Keratinocyte (primary cell): ENCODE measurements at regions not wholly inside any gene's neighbourhood (a gene's known extent, or its start where the extent isn't known, plus 50 kb on each side); places are given as distances from the start of the nearest gene placed in this dataset.

Source experiments
- DNase-seq: peaks from one replicate; pipeline ENCODE4 v3.0.0-alpha.2; 2011; ENCODE audit warnings: low read depth, missing footprints, low spot score
- FAIRE-seq: peaks from 2 replicates; lab custom pipeline; 2011; peaks lifted over from hg19 to GRCh38; lab: Jason Lieb, UNC
- H2AFZ ChIP-seq: 2 replicates; pipeline ENCODE4 v1.6.0; 2012; ENCODE audit warnings: low read length, control low read depth, inconsistent platforms; ENCODE audit not compliant: control insufficient read depth
- H3K27ac ChIP-seq: 2 replicates; pipeline ENCODE4 v1.5.1; 2011; ENCODE audit warnings: low read length; ENCODE audit not compliant: control insufficient read depth, insufficient read depth
- H3K27me3 ChIP-seq: 3 replicates; pipeline ENCODE4 v1.6.0; 2011; ENCODE audit warnings: low read length; ENCODE audit not compliant: control insufficient read depth, insufficient read depth; ENCODE audit errors: extremely low read depth
- H3K36me3 ChIP-seq, 2 experiments: 2 replicates in 1 of 2; 3 replicates in 1 of 2; pipeline ENCODE4 v1.5.1; 2011; ENCODE audit warnings: low read length in 2 of 2, mild to moderate bottlenecking in 1 of 2; ENCODE audit not compliant: control insufficient read depth in 2 of 2, insufficient read depth in 2 of 2; ENCODE audit errors: extremely low read depth in 1 of 2
- H3K4me1 ChIP-seq: 3 replicates; pipeline ENCODE4 v1.5.1; 2011; ENCODE audit warnings: low read length; ENCODE audit not compliant: control insufficient read depth, insufficient read depth; ENCODE audit errors: extremely low read depth
- H3K4me2 ChIP-seq: 3 replicates; pipeline ENCODE4 v1.6.0; 2011; ENCODE audit warnings: low read depth, low read length; ENCODE audit not compliant: control insufficient read depth, insufficient read depth; ENCODE audit errors: extremely low read depth
- H3K4me3 ChIP-seq, 3 experiments: fragments of 200-600 bp in 1 of 3; sonication (generic) in 1 of 3; 2 replicates in 2 of 3; 3 replicates in 1 of 3; pipeline ENCODE4 v1.5.1; 2011 to 2016; ENCODE audit warnings: low read length in 3 of 3, mild to moderate bottlenecking in 3 of 3, control low read depth in 2 of 3, inconsistent platforms in 1 of 3, low read depth in 1 of 3, mixed read lengths in 1 of 3, mixed run types in 1 of 3, moderate library complexity in 1 of 3; ENCODE audit not compliant: control insufficient read depth in 2 of 3, insufficient read depth in 2 of 3; ENCODE audit errors: extremely low read depth in 1 of 3
- H3K79me2 ChIP-seq: 2 replicates; pipeline ENCODE4 v1.6.0; 2012; ENCODE audit warnings: low read length; ENCODE audit not compliant: control insufficient read depth, insufficient read depth
- H3K9ac ChIP-seq: 3 replicates; pipeline ENCODE4 v1.6.0; 2011; ENCODE audit warnings: low read length; ENCODE audit not compliant: control insufficient read depth, insufficient read depth; ENCODE audit errors: extremely low read depth
- H3K9me1 ChIP-seq: 3 replicates; pipeline ENCODE4 v1.6.0; 2011; ENCODE audit warnings: low read length; ENCODE audit not compliant: control insufficient read depth, insufficient read depth; ENCODE audit errors: extremely low read depth
- H3K9me3 ChIP-seq: 2 replicates; pipeline ENCODE4 v1.5.1; 2012; ENCODE audit warnings: low read depth, low read length; ENCODE audit not compliant: control insufficient read depth
- H4K20me1 ChIP-seq: 3 replicates; pipeline ENCODE4 v1.6.0; 2011; ENCODE audit warnings: low read length; ENCODE audit not compliant: control insufficient read depth, insufficient read depth; ENCODE audit errors: extremely low read depth
- EZH2 ChIP-seq: IDR thresholded peaks from one replicate; pipeline ENCODE4 v1.6.1; 2012; ENCODE audit warnings: inconsistent platforms, mild to moderate bottlenecking, low read length, moderate library complexity
- dilution Hi-C: fragments of 300-500 bp; cut with MboI; formaldehyde crosslinking; loops from one replicate; pipeline ENCODE4 v1.7.0; 2020; ENCODE audit warnings: low sequenced_read_pairs; ENCODE audit not compliant: extremely low pct_ligation_motif_present
- TF ChIP-seq, protein P1 (sequence below), 3 experiments: IDR thresholded peaks in 1 of 3; conservative IDR thresholded peaks in 1 of 3; optimal IDR thresholded peaks in 1 of 3; 2 replicates in 2 of 3; 3 replicates in 1 of 3; pipeline versions ENCODE3 to v1.5.1; 2011; ENCODE audit warnings: low read length in 3 of 3, mild to moderate bottlenecking in 3 of 3, moderate library complexity in 2 of 3, control low read depth in 1 of 3, inconsistent platforms in 1 of 3; ENCODE audit not compliant: insufficient read depth in 2 of 3; ENCODE audit errors: extremely low read depth in 1 of 3

DNA sequence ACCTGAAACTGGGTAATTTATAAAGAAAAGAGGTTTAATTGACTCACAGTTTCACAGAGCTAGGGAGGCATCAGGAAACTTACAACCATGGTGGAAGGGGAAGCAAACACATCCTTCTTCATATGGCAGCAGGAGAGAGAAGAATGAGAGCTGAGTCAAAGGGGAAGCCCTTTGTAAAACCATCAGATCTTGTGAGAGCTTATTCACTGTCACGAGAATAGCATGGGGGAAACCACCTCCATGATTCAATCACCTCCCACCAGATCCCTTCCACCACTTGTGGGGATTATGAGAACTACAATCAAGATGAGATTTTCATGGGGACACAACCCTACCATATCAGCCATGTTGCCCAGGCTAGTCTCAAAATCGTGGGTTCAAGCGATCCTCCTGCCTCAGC is 143.4 kb downstream of the FGF18 start:
- Histone ChIP-seq H4K20me1 (no peaks in the 10 kb centered on the region), H2AFZ (no peak overlapping the region), H3K79me2 (no peaks in the 10 kb centered on the region), H3K27me3 (no peaks in the 10 kb centered on the region), H3K9me3 (no peaks in the 10 kb centered on the region), H3K9ac (no peak overlapping the region), H3K4me1 (no peaks in the 10 kb centered on the region), H3K4me3 (no peak overlapping the region), H3K36me3 (no peaks in the 10 kb centered on the region), H3K27ac (no peak overlapping the region), H3K4me2 (no peak overlapping the region), H3K9me1 (no peaks in the 10 kb centered on the region)
- DNase-seq (no peak), FAIRE-seq (no peak)
- TF ChIP-seq, protein P1, sequence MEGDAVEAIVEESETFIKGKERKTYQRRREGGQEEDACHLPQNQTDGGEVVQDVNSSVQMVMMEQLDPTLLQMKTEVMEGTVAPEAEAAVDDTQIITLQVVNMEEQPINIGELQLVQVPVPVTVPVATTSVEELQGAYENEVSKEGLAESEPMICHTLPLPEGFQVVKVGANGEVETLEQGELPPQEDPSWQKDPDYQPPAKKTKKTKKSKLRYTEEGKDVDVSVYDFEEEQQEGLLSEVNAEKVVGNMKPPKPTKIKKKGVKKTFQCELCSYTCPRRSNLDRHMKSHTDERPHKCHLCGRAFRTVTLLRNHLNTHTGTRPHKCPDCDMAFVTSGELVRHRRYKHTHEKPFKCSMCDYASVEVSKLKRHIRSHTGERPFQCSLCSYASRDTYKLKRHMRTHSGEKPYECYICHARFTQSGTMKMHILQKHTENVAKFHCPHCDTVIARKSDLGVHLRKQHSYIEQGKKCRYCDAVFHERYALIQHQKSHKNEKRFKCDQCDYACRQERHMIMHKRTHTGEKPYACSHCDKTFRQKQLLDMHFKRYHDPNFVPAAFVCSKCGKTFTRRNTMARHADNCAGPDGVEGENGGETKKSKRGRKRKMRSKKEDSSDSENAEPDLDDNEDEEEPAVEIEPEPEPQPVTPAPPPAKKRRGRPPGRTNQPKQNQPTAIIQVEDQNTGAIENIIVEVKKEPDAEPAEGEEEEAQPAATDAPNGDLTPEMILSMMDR (optimal IDR thresholded peaks at IDR 0.05 in 1 of 3, IDR thresholded peaks at IDR 0.05 in 1 of 3, conservative IDR thresholded peaks at IDR 0.05 in 1 of 3; ENCODE audit: extremely low read depth in 1 of 3, insufficient read depth in 2 of 3, low read length in 3 of 3) = no peak
- TF ChIP-seq EZH2 = no peak
- dilution Hi-C loops = no loop called here

DNA sequence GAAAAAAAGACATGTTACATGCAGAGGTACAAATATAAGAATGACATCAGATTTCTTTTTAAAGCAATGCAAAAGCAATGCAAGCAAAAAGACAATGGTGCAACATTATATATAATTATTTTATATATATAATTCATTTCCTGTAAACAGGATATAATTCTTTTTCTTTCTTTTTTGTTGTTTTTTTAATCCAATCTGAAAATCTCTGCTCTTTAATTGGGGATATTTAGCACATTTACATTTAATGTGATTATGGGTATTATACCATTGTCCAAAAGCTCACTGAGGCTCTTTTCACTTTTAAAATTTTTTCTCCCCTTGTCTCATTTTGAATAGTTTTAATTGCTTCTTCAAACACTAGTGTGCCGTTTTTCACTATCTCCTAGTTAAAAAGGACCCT is 148.9 kb downstream of the FGF18 start:
- FAIRE-seq (no peak), DNase-seq (no peak)
- H3K4me1 ChIP-seq = no peaks in the 10 kb centered on the region
- no peak for TF ChIP-seq EZH2
- TF ChIP-seq, protein P1 (optimal IDR thresholded peaks at IDR 0.05 in 1 of 3, IDR thresholded peaks at IDR 0.05 in 1 of 3, conservative IDR thresholded peaks at IDR 0.05 in 1 of 3; ENCODE audit: extremely low read depth in 1 of 3, insufficient read depth in 2 of 3, low read length in 3 of 3) = no peak
- dilution Hi-C loops = no loop called here
- no peaks in the 10 kb centered on the region for H3K36me3 ChIP-seq
- no peaks in the 10 kb centered on the region for H3K9me1 ChIP-seq
- H3K27me3 ChIP-seq = no peaks in the 10 kb centered on the region
- H3K4me3 ChIP-seq = no peak overlapping the region
- no peak overlapping the region for H3K9ac ChIP-seq
- H3K27ac ChIP-seq = no peak overlapping the region
- H4K20me1 ChIP-seq = no peaks in the 10 kb centered on the region
- no peaks in the 10 kb centered on the region for H3K79me2 ChIP-seq
- no peaks in the 10 kb centered on the region for H3K9me3 ChIP-seq
- H3K4me2 ChIP-seq = no peak overlapping the region
- H2AFZ ChIP-seq = no peak overlapping the region
